Neural cell (in vitro differentiated cells): ENCODE measurements at regions not wholly inside any gene's neighbourhood (a gene's known extent, or its start where the extent isn't known, plus 50 kb on each side); places are given as distances from the start of the nearest gene placed in this dataset.
"Not testable (repeated sequence)": the region's sequence is repeated elsewhere in the genome, so short reads cannot be mapped to it uniquely, and the experiment has no call there.

Source experiments
- H2AFZ ChIP-seq: fragments of 200-600, 300-800 bp; sonication (generic), shearing (Covaris generic); 2 replicates; pipeline ENCODE4 v1.6.0; 2014; ENCODE audit warnings: low read depth, mild to moderate bottlenecking, antibody characterized with exemption, low read length, moderate library complexity
- H3F3A ChIP-seq: fragments of 200-600 bp; shearing (Covaris generic); 2 replicates; pipeline ENCODE4 v1.6.1; 2016; ENCODE audit warnings: mild to moderate bottlenecking, moderate library complexity, mixed read lengths, antibody characterized with exemption, low read length; ENCODE audit not compliant: insufficient read depth, poor library complexity, severe bottlenecking
- H3K27ac ChIP-seq: fragments of 200-600, 300-800 bp; sonication (generic), shearing (Covaris generic); 2 replicates; pipeline ENCODE4 v1.5.1; 2014; ENCODE audit warnings: mild to moderate bottlenecking, low read length, moderate library complexity
- H3K27me3 ChIP-seq: fragments of 300-800, 200-600 bp; sonication (generic), shearing (Covaris generic); 2 replicates; pipeline ENCODE4 v1.6.0; 2014; ENCODE audit warnings: mild to moderate bottlenecking, low read depth, low read length, moderate library complexity; ENCODE audit not compliant: insufficient read depth
- H3K36me3 ChIP-seq: fragments of 300-800, 200-600 bp; sonication (generic), shearing (Covaris generic); 2 replicates; pipeline ENCODE4 v1.5.1; 2014; ENCODE audit warnings: mild to moderate bottlenecking, antibody characterized with exemption, low read length, moderate library complexity; ENCODE audit not compliant: insufficient read depth
- H3K4me2 ChIP-seq: fragments of 300-800, 200-600 bp; sonication (generic), shearing (Covaris generic); 2 replicates; pipeline ENCODE4 v1.6.0; 2014; ENCODE audit warnings: mild to moderate bottlenecking, low read length
- H3K4me3 ChIP-seq: fragments of 300-800, 200-600 bp; sonication (generic), shearing (Covaris generic); 2 replicates; pipeline ENCODE4 v1.5.1; 2014; ENCODE audit warnings: mild to moderate bottlenecking, low read length, moderate library complexity
- H3K79me2 ChIP-seq: fragments of 200-600 bp; shearing (Covaris generic); replicated peaks from 2 replicates; pipeline ENCODE4 v1.6.0; 2014; ENCODE audit warnings: mild to moderate bottlenecking, low read length, moderate library complexity; ENCODE audit not compliant: insufficient read depth
- H3K9ac ChIP-seq: fragments of 300-800, 200-600 bp; sonication (generic), shearing (Covaris generic); 2 replicates; pipeline ENCODE4 v1.6.1; 2016; ENCODE audit warnings: mild to moderate bottlenecking, low read length, mixed read lengths
- H3K9me2 ChIP-seq: fragments of 200-600 bp; shearing (Covaris generic); 2 replicates; pipeline ENCODE4 v1.6.1; 2016; ENCODE audit warnings: mild to moderate bottlenecking, low read length, mixed read lengths; ENCODE audit not compliant: insufficient read depth
- H3K9me3 ChIP-seq: fragments of 200-600, 300-800 bp; sonication (generic), shearing (Covaris generic); 2 replicates; pipeline ENCODE4 v1.6.1; 2016; ENCODE audit warnings: mild to moderate bottlenecking, mixed run types, low read length, moderate library complexity, mixed read lengths
- H4K20me1 ChIP-seq: fragments of 200-600 bp; shearing (Covaris generic); 2 replicates; pipeline ENCODE4 v1.6.1; 2016; ENCODE audit warnings: mild to moderate bottlenecking, mixed run types; ENCODE audit not compliant: insufficient read depth
- CTCF ChIP-seq: fragments of 450-650 bp; IDR thresholded peaks from 2 replicates; pipeline ENCODE4 v1.5.1; 2014; ENCODE audit warnings: antibody characterized with exemption, mild to moderate bottlenecking, moderate library complexity; ENCODE audit not compliant: poor library complexity, severe bottlenecking
- EP300 ChIP-seq: fragments of 450-650 bp; conservative IDR thresholded peaks from 2 replicates; pipeline ENCODE4 v1.6.1; 2014; ENCODE audit warnings: antibody characterized with exemption, mild to moderate bottlenecking, moderate library complexity; ENCODE audit not compliant: poor library complexity, severe bottlenecking
- EZH2 ChIP-seq: fragments of 200-600, 300-800 bp; shearing (Covaris generic), sonication (generic); IDR thresholded peaks from 2 replicates; pipeline ENCODE4 v1.6.1; 2014; ENCODE audit warnings: antibody characterized with exemption, low read length, borderline replicate concordance, mild to moderate bottlenecking; ENCODE audit not compliant: insufficient read depth, poor library complexity, severe bottlenecking
- MXI1 ChIP-seq: fragments of 450-650 bp; conservative IDR thresholded peaks from 2 replicates; pipeline ENCODE4 v1.6.1; 2014; ENCODE audit warnings: antibody characterized with exemption, mild to moderate bottlenecking; ENCODE audit not compliant: poor library complexity, severe bottlenecking
- POLR2AphosphoS5 ChIP-seq: IDR thresholded peaks from 2 replicates; pipeline ENCODE4 v1.6.1; 2012
- RAD21 ChIP-seq: fragments of 450-650 bp; conservative IDR thresholded peaks from 2 replicates; pipeline ENCODE4 v1.6.1; 2014; ENCODE audit warnings: antibody characterized with exemption, mild to moderate bottlenecking, moderate library complexity
- REST ChIP-seq: IDR thresholded peaks from 2 replicates; pipeline ENCODE4 v1.6.1; 2012; ENCODE audit warnings: borderline replicate concordance
- SMC3 ChIP-seq: fragments of 450-650 bp; conservative IDR thresholded peaks from 2 replicates; pipeline ENCODE4 v1.6.1; 2014; ENCODE audit warnings: antibody characterized with exemption, mild to moderate bottlenecking, moderate library complexity; ENCODE audit not compliant: poor library complexity
- TAF1 ChIP-seq: IDR thresholded peaks from 2 replicates; pipeline ENCODE4 v1.6.1; 2012; ENCODE audit warnings: low read depth

- Histone ChIP-seq H3K79me2 (no peaks in the 10 kb centered on the region), H3K27me3 (no peaks in the 10 kb centered on the region), H3K9ac (no peak overlapping the region), H3K9me3 (no peaks in the 10 kb centered on the region), H3F3A (no peaks in the 10 kb centered on the region), H3K4me3 (no peak overlapping the region), H3K9me2 (no peaks in the 10 kb centered on the region), H3K4me2 (no peak overlapping the region), H3K36me3 (no peaks in the 10 kb centered on the region), H4K20me1 (no peaks in the 10 kb centered on the region), H2AFZ (no peak overlapping the region), H3K27ac (no peak overlapping the region)
- TF ChIP-seq RAD21 (no peak), EZH2 (no peak), TAF1 (no peak), CTCF (no peak), EP300 (no peak), REST (no peak), MXI1 (no peak), SMC3 (no peak), POLR2AphosphoS5 (no peak)
Measured at GRCh38 chr5:53169933-53170332, 60.4 kb upstream of the MOCS2 start.

DNA sequence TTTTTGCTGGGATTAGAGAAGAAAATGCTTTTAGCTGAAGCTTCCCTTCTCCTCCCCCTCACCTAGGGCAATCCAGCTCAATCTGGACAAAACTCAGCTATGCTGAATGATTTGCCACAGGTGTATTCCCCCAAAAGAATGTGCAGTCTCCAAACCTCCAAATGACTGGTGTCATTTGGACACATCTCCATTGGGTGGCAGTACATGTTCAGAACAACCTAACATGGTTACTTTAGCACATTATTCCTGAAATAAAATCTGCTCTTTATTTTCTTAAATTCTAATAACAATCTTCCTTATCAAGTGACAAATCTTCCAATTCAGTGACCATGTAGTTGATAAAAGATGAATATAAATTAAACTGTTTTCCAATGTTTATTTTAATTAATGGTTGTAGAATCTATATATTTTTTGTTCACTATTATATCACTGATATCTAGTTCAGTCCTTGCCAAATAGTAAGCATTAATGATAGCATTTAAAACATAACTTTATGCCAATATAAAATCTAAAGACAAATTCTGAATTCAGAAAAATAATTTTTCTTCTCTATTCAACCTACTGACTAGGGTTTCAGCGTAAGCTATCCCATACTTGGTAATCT lies 61.3 kb upstream of the MOCS2 start:
- no peaks in the 10 kb centered on the region for H4K20me1 ChIP-seq
- no peaks in the 10 kb centered on the region for H3F3A ChIP-seq
- H3K4me2 ChIP-seq: no peak overlapping the region
- H3K9me2 ChIP-seq: no peaks in the 10 kb centered on the region
- H3K36me3 ChIP-seq: no peaks in the 10 kb centered on the region
- no peak overlapping the region for H2AFZ ChIP-seq
- no peaks in the 10 kb centered on the region for H3K79me2 ChIP-seq
- H3K27me3 ChIP-seq: no peaks in the 10 kb centered on the region
- no peak overlapping the region for H3K4me3 ChIP-seq
- no peak overlapping the region for H3K9ac ChIP-seq
- no peak overlapping the region for H3K27ac ChIP-seq
- no peaks in the 10 kb centered on the region for H3K9me3 ChIP-seq
- TF ChIP-seq REST (no peak), POLR2AphosphoS5 (no peak), CTCF (peak; percentile 85), MXI1 (no peak), SMC3 (peak; percentile 93), EZH2 (no peak), TAF1 (no peak), EP300 (no peak), RAD21 (peak; percentile 89)

- H3K27ac ChIP-seq, H2AFZ ChIP-seq, H3K79me2 ChIP-seq: not testable (repeated sequence)
Measured at GRCh38 chr5:53172073-53172472, 62.5 kb upstream of the MOCS2 start.

More at GRCh38 chr5:53172073-53172472, 62.5 kb upstream of the MOCS2 start:
- H3K36me3 ChIP-seq, H4K20me1 ChIP-seq, H3K27me3 ChIP-seq, H3K4me2 ChIP-seq, H3K9me3 ChIP-seq, H3K4me3 ChIP-seq, H3F3A ChIP-seq, H3K9me2 ChIP-seq, H3K9ac ChIP-seq: not testable (repeated sequence)
